Neural cell (in vitro differentiated cells): ENCODE measurements at regions not wholly inside any gene's neighbourhood (a gene's known extent, or its start where the extent isn't known, plus 50 kb on each side); places are given as distances from the start of the nearest gene placed in this dataset.

Experiments used
- H2AFZ ChIP-seq: fragments of 200-600, 300-800 bp; sonication (generic), shearing (Covaris generic); 2 replicates; pipeline ENCODE4 v1.6.0; 2014; ENCODE audit warnings: low read depth, mild to moderate bottlenecking, antibody characterized with exemption, low read length, moderate library complexity
- H3F3A ChIP-seq: fragments of 200-600 bp; shearing (Covaris generic); 2 replicates; pipeline ENCODE4 v1.6.1; 2016; ENCODE audit warnings: mild to moderate bottlenecking, moderate library complexity, mixed read lengths, antibody characterized with exemption, low read length; ENCODE audit not compliant: insufficient read depth, poor library complexity, severe bottlenecking
- H3K27ac ChIP-seq: fragments of 200-600, 300-800 bp; sonication (generic), shearing (Covaris generic); 2 replicates; pipeline ENCODE4 v1.5.1; 2014; ENCODE audit warnings: mild to moderate bottlenecking, low read length, moderate library complexity
- H3K27me3 ChIP-seq: fragments of 300-800, 200-600 bp; sonication (generic), shearing (Covaris generic); 2 replicates; pipeline ENCODE4 v1.6.0; 2014; ENCODE audit warnings: mild to moderate bottlenecking, low read depth, low read length, moderate library complexity; ENCODE audit not compliant: insufficient read depth
- H3K36me3 ChIP-seq: fragments of 300-800, 200-600 bp; sonication (generic), shearing (Covaris generic); 2 replicates; pipeline ENCODE4 v1.5.1; 2014; ENCODE audit warnings: mild to moderate bottlenecking, antibody characterized with exemption, low read length, moderate library complexity; ENCODE audit not compliant: insufficient read depth
- H3K4me2 ChIP-seq: fragments of 300-800, 200-600 bp; sonication (generic), shearing (Covaris generic); 2 replicates; pipeline ENCODE4 v1.6.0; 2014; ENCODE audit warnings: mild to moderate bottlenecking, low read length
- H3K4me3 ChIP-seq: fragments of 300-800, 200-600 bp; sonication (generic), shearing (Covaris generic); 2 replicates; pipeline ENCODE4 v1.5.1; 2014; ENCODE audit warnings: mild to moderate bottlenecking, low read length, moderate library complexity
- H3K79me2 ChIP-seq: fragments of 200-600 bp; shearing (Covaris generic); replicated peaks from 2 replicates; pipeline ENCODE4 v1.6.0; 2014; ENCODE audit warnings: mild to moderate bottlenecking, low read length, moderate library complexity; ENCODE audit not compliant: insufficient read depth
- H3K9ac ChIP-seq: fragments of 300-800, 200-600 bp; sonication (generic), shearing (Covaris generic); 2 replicates; pipeline ENCODE4 v1.6.1; 2016; ENCODE audit warnings: mild to moderate bottlenecking, low read length, mixed read lengths
- H3K9me2 ChIP-seq: fragments of 200-600 bp; shearing (Covaris generic); 2 replicates; pipeline ENCODE4 v1.6.1; 2016; ENCODE audit warnings: mild to moderate bottlenecking, low read length, mixed read lengths; ENCODE audit not compliant: insufficient read depth
- H3K9me3 ChIP-seq: fragments of 200-600, 300-800 bp; sonication (generic), shearing (Covaris generic); 2 replicates; pipeline ENCODE4 v1.6.1; 2016; ENCODE audit warnings: mild to moderate bottlenecking, mixed run types, low read length, moderate library complexity, mixed read lengths
- H4K20me1 ChIP-seq: fragments of 200-600 bp; shearing (Covaris generic); 2 replicates; pipeline ENCODE4 v1.6.1; 2016; ENCODE audit warnings: mild to moderate bottlenecking, mixed run types; ENCODE audit not compliant: insufficient read depth
- CTCF ChIP-seq: fragments of 450-650 bp; IDR thresholded peaks from 2 replicates; pipeline ENCODE4 v1.5.1; 2014; ENCODE audit warnings: antibody characterized with exemption, mild to moderate bottlenecking, moderate library complexity; ENCODE audit not compliant: poor library complexity, severe bottlenecking
- EP300 ChIP-seq: fragments of 450-650 bp; conservative IDR thresholded peaks from 2 replicates; pipeline ENCODE4 v1.6.1; 2014; ENCODE audit warnings: antibody characterized with exemption, mild to moderate bottlenecking, moderate library complexity; ENCODE audit not compliant: poor library complexity, severe bottlenecking
- EZH2 ChIP-seq: fragments of 200-600, 300-800 bp; shearing (Covaris generic), sonication (generic); IDR thresholded peaks from 2 replicates; pipeline ENCODE4 v1.6.1; 2014; ENCODE audit warnings: antibody characterized with exemption, low read length, borderline replicate concordance, mild to moderate bottlenecking; ENCODE audit not compliant: insufficient read depth, poor library complexity, severe bottlenecking
- MXI1 ChIP-seq: fragments of 450-650 bp; conservative IDR thresholded peaks from 2 replicates; pipeline ENCODE4 v1.6.1; 2014; ENCODE audit warnings: antibody characterized with exemption, mild to moderate bottlenecking; ENCODE audit not compliant: poor library complexity, severe bottlenecking
- POLR2AphosphoS5 ChIP-seq: IDR thresholded peaks from 2 replicates; pipeline ENCODE4 v1.6.1; 2012
- RAD21 ChIP-seq: fragments of 450-650 bp; conservative IDR thresholded peaks from 2 replicates; pipeline ENCODE4 v1.6.1; 2014; ENCODE audit warnings: antibody characterized with exemption, mild to moderate bottlenecking, moderate library complexity
- REST ChIP-seq: IDR thresholded peaks from 2 replicates; pipeline ENCODE4 v1.6.1; 2012; ENCODE audit warnings: borderline replicate concordance
- SMC3 ChIP-seq: fragments of 450-650 bp; conservative IDR thresholded peaks from 2 replicates; pipeline ENCODE4 v1.6.1; 2014; ENCODE audit warnings: antibody characterized with exemption, mild to moderate bottlenecking, moderate library complexity; ENCODE audit not compliant: poor library complexity
- TAF1 ChIP-seq: IDR thresholded peaks from 2 replicates; pipeline ENCODE4 v1.6.1; 2012; ENCODE audit warnings: low read depth

GRCh38 chr3:188948281-188948996, 223.3 kb upstream of the TPRG1 start:
- TF ChIP-seq RAD21 (no peak), POLR2AphosphoS5 (no peak), CTCF (no peak), TAF1 (no peak), EZH2 (no peak), MXI1 (no peak), EP300 (no peak), REST (no peak), SMC3 (no peak)
- H3K9me2 ChIP-seq = no peaks in the 10 kb centered on the region
- H3K27ac ChIP-seq = peak overlapping the region; percentile 77
- peak overlapping the region; percentile 68 for H3K9ac ChIP-seq
- peak overlapping the region; percentile 47 for H2AFZ ChIP-seq
- no peaks in the 10 kb centered on the region for H3K36me3 ChIP-seq
- H3K79me2 ChIP-seq = no peaks in the 10 kb centered on the region
- H3K9me3 ChIP-seq = no peaks in the 10 kb centered on the region
- H3K4me2 ChIP-seq = no peak overlapping the region
- H3K4me3 ChIP-seq = peak overlapping the region; percentile 64
- H3F3A ChIP-seq = no peaks in the 10 kb centered on the region
- no peaks in the 10 kb centered on the region for H3K27me3 ChIP-seq
- H4K20me1 ChIP-seq = no peaks in the 10 kb centered on the region

DNA sequence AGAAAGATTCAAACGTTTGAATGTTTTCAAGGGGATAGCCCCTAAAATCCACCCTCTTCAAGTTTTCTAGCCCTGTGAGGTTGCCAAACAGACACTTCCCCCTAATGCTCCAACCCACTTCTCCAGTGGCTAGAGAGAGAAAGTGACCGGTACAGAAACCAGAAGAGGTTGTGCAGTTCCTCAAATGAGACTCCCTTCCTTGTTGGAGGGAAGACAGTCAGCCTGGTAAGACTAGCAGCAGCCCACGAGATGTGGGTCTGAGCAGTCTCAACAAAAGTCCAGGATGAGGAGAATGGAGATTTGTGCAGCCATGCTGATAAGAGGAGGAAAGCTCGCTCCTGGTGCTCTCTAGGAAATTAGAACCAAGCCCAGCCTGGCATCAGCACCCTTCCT, 222.8 kb upstream of the TPRG1 start:
- no peak overlapping the region for H3K4me2 ChIP-seq
- H4K20me1 ChIP-seq = no peaks in the 10 kb centered on the region
- H3K27ac ChIP-seq = no peak overlapping the region
- no peak for TF ChIP-seq CTCF
- no peak for TF ChIP-seq EP300
- no peak for TF ChIP-seq REST
- no peak for TF ChIP-seq RAD21
- no peak for TF ChIP-seq POLR2AphosphoS5
- no peaks in the 10 kb centered on the region for H3F3A ChIP-seq
- no peaks in the 10 kb centered on the region for H3K27me3 ChIP-seq
- H3K79me2 ChIP-seq = no peaks in the 10 kb centered on the region
- no peak overlapping the region for H2AFZ ChIP-seq
- no peaks in the 10 kb centered on the region for H3K9me2 ChIP-seq
- H3K9ac ChIP-seq = no peak overlapping the region
- no peaks in the 10 kb centered on the region for H3K36me3 ChIP-seq
- H3K4me3 ChIP-seq = no peak overlapping the region
- H3K9me3 ChIP-seq = no peaks in the 10 kb centered on the region
